ENCODE measurements at regions not wholly inside any gene's neighbourhood (a gene's known extent, or its start where the extent isn't known, plus 50 kb on each side); places are given as distances from the start of the nearest gene placed in this dataset.

- Histone ChIP-seq H3K27me3 (no peaks in the 10 kb centered on the region), H3K27ac (no peak overlapping the region), H3K36me3 (no peaks in the 10 kb centered on the region), H3K9me3 (no peaks in the 10 kb centered on the region), H3K4me3 (no peak overlapping the region), H3K4me1 (no peaks in the 10 kb centered on the region)
- intact Hi-C loops (cut with DNase I) = no loop called here
- 41 to 50% methylated on average over 2 of the region's 2 CpGs for WGBS, 2 donors
- ATAC-seq (no peak), DNase-seq (no peak)
- TF ChIP-seq, protein P1, sequence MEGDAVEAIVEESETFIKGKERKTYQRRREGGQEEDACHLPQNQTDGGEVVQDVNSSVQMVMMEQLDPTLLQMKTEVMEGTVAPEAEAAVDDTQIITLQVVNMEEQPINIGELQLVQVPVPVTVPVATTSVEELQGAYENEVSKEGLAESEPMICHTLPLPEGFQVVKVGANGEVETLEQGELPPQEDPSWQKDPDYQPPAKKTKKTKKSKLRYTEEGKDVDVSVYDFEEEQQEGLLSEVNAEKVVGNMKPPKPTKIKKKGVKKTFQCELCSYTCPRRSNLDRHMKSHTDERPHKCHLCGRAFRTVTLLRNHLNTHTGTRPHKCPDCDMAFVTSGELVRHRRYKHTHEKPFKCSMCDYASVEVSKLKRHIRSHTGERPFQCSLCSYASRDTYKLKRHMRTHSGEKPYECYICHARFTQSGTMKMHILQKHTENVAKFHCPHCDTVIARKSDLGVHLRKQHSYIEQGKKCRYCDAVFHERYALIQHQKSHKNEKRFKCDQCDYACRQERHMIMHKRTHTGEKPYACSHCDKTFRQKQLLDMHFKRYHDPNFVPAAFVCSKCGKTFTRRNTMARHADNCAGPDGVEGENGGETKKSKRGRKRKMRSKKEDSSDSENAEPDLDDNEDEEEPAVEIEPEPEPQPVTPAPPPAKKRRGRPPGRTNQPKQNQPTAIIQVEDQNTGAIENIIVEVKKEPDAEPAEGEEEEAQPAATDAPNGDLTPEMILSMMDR (IDR thresholded peaks at IDR 0.05) = no peak
These were observed 640.4 kb upstream of the ARPP21 start for GRCh38 chr3:34998902-34999301.

- H3K27me3 ChIP-seq = no peaks in the 10 kb centered on the region
- H3K4me1 ChIP-seq = peaks cover 0 to 3% (median 0%) of the 10 kb centered on the region in 9 donors
- intact Hi-C loops (cut with DNase I) = no loop called here
- H3K9me3 ChIP-seq = peaks cover 0 to 12% (median 0%) of the 10 kb centered on the region in 11 donors
- 91 to 94% methylated on average over 1 of the region's 1 CpG for WGBS, 2 donors
- TF ChIP-seq, protein P1 (IDR thresholded peaks at IDR 0.05) = no peak
- no peak for ATAC-seq
- no peak for DNase-seq
- H3K4me3 ChIP-seq = no peak overlapping the region
- H3K27ac ChIP-seq = no peak overlapping the region
- no peaks in the 10 kb centered on the region for H3K36me3 ChIP-seq
These were observed 627.1 kb upstream of the ARPP21 start for GRCh38 chr3:35012214-35012613.

DNA sequence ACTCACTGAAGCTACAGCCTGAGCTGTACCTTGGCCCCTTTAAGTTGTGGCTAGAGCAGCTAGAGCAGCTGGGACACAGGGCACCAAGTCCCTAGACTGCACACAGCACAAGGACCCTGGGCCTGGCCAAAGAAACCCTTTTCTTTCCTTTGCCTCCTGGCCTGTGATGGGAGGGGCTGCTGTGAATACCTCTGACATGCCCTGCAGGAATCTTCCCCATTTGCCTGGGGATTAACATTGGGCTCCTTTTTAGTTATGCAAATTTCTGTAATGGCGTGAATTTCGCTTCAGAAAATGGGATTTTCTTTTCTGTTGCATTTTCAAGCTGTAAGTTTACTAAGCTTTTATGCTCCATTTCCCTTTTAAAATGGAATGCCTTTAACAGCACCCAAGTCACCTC lies 611.2 kb upstream of the ARPP21 start:
- DNase-seq (no peak), ATAC-seq (no peak)
- no peak overlapping the region for H3K4me3 ChIP-seq
- no peaks in the 10 kb centered on the region for H3K27me3 ChIP-seq
- WGBS, 2 donors = 74 to 97% methylated on average over 2 of the region's 2 CpGs
- no peaks in the 10 kb centered on the region for H3K36me3 ChIP-seq
- intact Hi-C loops (cut with DNase I) = no loop called here
- peaks cover 0 to 57% (median 4%) of the 10 kb centered on the region in 11 donors for H3K9me3 ChIP-seq
- H3K4me1 ChIP-seq = no peaks in the 10 kb centered on the region
- no peak overlapping the region for H3K27ac ChIP-seq
- TF ChIP-seq, protein P1 (IDR thresholded peaks at IDR 0.05) = no peak

DNA sequence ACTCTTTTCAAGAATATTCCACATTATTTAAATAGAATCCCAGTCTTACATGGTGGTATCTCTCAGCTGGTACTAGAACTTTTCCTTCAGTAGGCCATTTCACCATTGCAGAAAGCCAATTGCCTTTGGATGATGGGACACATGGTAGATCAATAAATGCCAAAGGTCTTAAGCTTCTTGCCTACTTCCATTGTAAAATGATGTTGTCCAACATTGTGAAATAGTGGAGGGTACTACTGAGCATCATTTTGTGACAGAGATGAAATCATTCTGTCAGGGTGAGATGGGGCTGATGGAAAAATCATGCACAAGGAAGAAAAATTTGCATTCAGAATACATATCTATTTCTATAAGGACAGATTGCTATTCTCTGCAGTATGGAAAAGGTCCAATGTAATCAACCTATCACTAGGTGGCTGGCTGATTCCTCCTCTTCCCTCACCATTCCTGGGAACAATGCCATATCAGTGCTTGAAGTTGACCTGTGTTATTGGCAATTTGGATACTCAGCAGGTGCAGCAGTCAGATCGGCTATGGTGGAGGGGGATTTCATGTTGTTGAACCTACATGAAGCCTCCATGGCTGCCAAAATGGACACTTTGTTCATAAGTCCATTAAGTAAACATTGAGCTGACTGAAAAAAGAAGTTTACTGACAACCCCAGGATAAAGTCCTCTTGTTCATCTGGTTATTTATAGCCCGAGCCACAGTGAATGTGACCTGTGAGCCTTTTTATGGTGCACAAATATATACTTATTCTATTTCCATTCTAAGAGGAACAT lies 596.9 kb upstream of the ARPP21 start:
- WGBS, 2 donors = 39 to 53% methylated on average over 2 of the region's 2 CpGs

More for the DNA sequence above, 596.9 kb upstream of the ARPP21 start:
- TF ChIP-seq, protein P1 (IDR thresholded peaks at IDR 0.05) = no peak
- peak in 1 of 8 donors; percentile 41 for ATAC-seq
- no peaks in the 10 kb centered on the region for H3K27me3 ChIP-seq
- no peaks in the 10 kb centered on the region for H3K4me1 ChIP-seq
- H3K9me3 ChIP-seq = no peaks in the 10 kb centered on the region
- intact Hi-C loops (cut with DNase I) = no loop called here
- H3K27ac ChIP-seq = no peak overlapping the region
- H3K4me3 ChIP-seq = no peak overlapping the region
- no peak for DNase-seq
- H3K36me3 ChIP-seq = no peaks in the 10 kb centered on the region

Measured in heart right ventricle (tissue), 16 donors.